RPMI7951 (cell line): ENCODE measurements at regions not wholly inside any gene's neighbourhood (a gene's known extent, or its start where the extent isn't known, plus 50 kb on each side); places are given as distances from the start of the nearest gene placed in this dataset.
"Not testable (repeated sequence)": the region's sequence is repeated elsewhere in the genome, so short reads cannot be mapped to it uniquely, and the experiment has no call there.

ENCODE experiments used
- DNase-seq: peaks from one replicate; pipeline ENCODE4 v3.0.0-alpha.2; 2012; ENCODE audit warnings: low read depth

DNA sequence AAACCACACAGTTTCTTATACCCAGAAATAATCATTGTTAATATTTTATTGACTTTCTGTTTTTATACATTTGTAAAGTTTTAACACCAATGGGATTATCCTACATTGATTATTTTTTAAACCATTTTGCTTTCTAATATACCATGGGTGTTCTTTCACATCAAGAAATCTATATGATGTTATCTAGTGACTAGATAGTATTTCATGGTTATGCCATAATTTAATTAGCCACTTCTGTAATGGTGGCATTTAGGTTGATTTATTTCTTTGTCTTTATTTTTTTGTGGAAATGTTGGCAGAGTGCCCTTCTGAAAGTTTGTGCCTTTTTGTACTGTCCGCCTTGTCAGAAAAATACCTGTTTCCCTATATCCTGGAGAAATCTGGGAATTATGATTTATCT is 193.3 kb downstream of the CEP135 start:
- no peak for DNase-seq

GRCh38 chr4:56139241-56139827 is 190.6 kb downstream of the CEP135 start:
- DNase-seq = no peak

DNA sequence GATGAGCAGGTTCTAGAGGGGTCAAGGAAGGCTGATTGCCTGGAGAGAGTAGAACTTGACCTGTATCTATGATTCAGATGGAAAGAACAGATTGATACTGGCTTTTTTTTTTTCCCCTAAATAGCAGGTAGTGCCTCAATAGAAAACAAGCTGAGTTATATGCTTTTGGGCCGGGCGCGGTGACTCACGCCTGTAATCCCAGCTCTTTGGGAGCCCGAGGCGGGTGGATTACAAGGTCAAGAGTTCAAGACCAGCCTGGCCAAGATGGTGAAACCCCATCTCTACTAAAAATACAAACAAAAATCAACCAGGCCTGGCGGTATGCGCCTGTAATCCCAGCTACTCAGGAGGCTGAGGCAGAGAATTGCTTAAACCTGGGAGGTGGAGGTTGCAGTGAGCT is 186.1 kb downstream of the CEP135 start:
- DNase-seq = not testable (repeated sequence)

DNA sequence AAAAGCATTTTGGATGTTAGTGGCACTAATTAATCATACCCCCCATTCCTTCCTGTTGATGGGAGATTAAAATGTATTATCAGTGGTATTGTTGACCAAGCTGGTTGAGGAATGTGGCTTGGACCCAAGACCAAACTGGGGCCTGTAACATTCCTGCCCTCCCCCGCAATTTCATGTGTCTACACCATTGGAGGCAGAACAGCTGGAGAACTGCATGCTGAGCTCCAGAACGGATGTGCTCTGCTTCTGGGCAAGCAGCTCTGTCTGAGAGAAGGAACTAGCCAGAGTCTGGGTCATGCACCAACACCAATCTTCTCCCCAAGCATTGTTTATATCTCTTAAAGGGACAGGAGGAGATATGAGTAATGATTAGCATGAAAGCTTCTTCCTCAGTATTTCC is 185.5 kb downstream of the CEP135 start:
- DNase-seq = no peak

GRCh38 chr4:56132835-56133234 is 184.1 kb downstream of the CEP135 start:
- no peak for DNase-seq

DNA sequence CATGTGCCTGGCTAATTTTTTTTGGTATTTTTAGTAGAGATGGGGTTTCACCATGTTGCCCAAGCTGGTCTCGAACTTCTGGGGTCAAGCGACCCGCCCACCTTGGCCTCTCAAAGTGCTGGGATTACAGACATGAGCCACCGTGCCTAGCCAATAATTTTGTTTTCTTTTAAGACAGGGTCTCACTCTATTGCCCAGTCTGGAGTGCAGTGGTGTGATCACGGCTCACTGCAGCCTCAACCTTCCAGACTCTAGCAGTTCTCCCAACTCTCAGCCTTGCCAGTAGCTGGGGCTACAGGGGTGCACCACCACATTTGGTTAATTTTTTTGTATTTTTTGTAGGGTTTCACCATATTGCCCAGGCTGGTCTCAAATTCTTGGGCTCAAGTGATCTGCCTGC is 183.4 kb downstream of the CEP135 start:
- DNase-seq = not testable (repeated sequence)

DNA sequence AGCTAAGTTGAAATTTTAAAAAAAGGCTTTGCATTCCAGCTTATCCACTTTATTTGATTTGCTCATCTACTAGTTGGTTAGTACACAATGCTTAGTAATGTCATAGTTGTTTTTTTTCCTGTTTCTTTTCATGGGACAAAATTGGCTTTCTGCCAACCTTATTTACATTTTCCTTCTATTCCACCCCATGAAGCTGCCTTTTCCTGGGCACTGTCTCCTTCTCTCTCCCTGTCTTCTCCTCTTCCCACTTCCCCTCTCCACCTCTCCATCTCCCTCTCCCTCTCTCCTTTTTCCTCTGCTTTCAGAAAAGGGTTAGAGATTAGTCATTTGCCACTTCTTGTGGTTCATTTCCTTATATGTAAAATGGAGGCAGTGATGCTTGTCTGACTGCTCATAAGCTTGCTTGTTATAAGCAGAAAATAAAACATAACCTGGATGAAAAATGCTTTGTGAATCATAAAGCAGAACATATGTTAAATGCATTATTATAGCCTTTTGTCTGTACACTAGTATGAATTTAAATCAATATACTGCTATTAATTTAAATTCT is 181.9 kb downstream of the CEP135 start:
- no peak for DNase-seq

GRCh38 chr4:56129431-56129861 is 180.7 kb downstream of the CEP135 start:
- DNase-seq = no peak

- no peak for DNase-seq
Measured at GRCh38 chr4:56128213-56128612, 179.5 kb downstream of the CEP135 start.

DNA sequence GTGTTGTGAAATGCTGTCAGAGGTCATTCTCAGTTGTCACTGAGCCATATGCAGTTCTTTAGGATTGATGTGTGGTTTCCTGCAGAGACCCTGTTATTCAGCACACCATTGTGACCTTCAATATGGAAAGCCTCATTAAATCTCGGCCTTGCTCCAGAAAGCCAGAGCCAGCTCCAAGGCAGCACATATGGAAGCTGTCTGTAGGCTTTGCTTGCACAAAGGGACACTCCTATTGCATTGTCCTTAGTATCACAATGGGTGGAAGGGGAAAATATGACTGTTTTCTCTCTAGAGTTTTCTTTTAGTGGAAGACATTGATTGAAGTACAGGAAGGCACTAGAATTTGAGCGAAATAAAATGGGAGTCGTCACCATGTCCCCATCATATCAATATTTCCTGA is 179.0 kb downstream of the CEP135 start:
- no peak for DNase-seq

- no peak for DNase-seq
Measured at GRCh38 chr4:56123547-56123946, 174.8 kb downstream of the CEP135 start.

GRCh38 chr4:56123051-56123450 is 174.3 kb downstream of the CEP135 start:
- DNase-seq = no peak

- no peak for DNase-seq
Measured at GRCh38 chr4:56118845-56119244, 170.1 kb downstream of the CEP135 start.

GRCh38 chr4:56118055-56118454 is 169.3 kb downstream of the CEP135 start:
- no peak for DNase-seq

- DNase-seq = no peak
Measured at GRCh38 chr4:56115898-56116297, 167.2 kb downstream of the CEP135 start.

DNA sequence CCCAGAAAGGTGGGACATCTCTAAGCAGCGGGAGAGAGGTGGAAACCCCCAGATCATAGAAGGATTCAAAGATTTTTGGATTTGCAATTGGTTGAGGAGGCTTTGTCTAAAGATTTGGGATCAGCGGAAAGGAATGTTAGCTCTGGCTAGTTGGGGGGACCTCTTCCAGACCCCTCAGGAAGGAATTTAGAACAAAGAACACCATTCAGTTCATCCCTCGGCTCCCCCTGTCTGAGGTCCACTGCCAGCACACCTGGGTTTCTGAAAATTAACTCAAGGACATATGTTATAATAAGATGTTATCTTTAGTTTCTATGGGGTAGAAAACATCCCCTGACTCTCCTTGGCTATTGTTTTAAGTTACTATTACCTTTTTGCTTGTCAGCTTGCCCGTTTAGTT is 163.6 kb downstream of the CEP135 start:
- no peak for DNase-seq

DNA sequence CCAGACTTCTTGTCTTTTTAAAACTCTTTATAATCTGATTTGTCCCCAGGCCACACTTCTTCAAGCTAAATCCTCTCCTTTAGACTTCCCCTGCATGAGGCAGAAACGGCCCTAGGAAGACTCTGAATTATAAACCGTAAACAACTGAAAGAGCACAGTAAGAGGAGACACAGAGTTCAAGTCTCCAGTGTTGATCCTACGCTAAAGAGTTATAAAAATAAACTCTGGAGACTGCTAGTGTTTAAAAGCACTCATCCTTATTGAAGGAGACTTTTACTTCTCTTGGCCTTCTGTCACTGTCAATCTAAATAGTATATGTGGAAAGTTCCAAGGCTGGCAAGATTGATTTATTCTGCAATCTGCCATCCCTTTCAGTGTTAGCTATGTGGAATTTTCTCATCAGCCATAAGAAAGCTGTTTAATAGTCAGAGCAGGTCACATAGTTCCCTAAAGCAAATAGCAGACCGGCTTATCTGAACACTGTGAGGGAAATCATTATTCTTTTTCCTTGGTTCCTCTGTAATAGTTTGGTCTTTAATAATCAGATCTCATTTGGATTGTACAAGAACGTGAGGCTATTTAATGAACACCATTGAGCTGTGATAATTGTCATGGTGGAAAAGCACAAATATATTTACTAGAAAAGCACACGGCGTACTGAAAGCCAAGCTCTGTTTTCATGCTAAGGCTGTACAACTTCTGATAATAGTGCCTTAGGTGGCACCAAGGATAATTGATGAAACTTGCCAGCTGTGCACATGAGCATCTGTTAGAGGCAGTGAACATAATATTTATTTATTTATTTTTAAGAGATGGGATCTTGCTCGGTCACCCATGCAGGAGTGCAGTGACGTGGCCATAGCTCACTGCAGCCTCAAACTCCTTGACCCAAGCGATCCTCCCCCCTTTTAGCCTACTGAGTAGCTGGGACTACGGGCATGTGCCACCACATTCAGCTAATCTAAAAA is 157.7 kb downstream of the CEP135 start:
- DNase-seq = no peak

- DNase-seq = no peak
Measured at GRCh38 chr4:56104188-56104587, 155.4 kb downstream of the CEP135 start.

DNA sequence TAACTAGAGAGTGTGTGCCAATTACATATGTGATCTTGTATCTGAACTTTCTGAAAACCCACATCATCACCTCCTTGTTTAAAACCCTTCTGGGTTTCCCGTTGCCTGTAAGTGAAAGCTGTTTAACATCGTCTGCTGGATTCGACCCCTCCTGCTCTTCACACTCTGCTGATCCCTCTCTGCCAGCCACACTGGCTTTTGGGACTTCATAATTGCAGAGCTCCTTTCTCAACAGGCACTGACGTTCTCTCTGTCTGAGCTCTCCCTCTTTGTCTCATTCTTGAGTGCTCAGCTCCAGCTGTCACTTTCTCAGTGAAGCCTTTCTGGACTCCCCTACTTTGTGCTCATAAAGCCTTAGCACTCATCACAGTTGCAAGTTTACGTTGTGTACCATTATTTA is 153.9 kb downstream of the CEP135 start:
- no peak for DNase-seq

- peak; percentile 47 for DNase-seq
Measured at GRCh38 chr4:56099378-56099786, 150.6 kb downstream of the CEP135 start.

DNA sequence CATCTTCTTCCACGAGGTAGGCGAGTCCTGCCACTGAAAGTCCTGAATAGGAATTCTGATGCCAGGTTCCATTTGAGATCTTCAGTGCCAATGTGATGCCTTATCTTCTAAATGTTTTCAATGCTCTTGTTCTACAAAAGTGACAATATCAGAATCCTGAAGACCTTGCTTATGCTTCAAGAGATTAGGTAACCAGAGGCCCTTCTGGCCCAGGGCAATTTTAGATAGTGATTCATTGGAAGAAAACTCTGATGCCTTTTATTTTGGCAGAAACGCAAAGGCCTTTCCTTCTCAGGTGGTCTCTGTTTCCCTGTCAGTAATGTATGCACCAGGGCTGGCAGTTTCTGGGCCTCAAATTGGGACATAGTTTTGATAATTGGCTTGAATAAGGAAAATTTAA is 144.8 kb downstream of the CEP135 start:
- no peak for DNase-seq

DNA sequence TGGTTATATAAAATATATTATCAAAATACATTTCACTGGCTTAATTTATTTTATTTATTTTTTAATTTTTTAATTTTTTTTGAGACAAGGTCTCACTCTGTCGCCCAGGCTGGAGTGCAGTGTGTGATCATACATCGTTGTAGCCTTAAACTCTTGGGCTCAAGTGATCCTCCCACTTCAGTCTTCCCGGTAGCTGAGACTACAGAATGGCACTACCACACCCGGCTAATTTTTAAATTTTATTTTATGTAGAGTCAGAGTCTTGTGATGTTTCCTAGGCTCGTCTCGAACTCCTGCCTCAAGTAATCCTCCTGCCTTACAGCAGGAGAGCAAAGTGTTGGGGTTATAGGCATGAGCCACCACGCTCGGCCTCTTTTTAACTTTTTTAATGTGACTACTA is 143.8 kb downstream of the CEP135 start:
- DNase-seq = no peak

DNA sequence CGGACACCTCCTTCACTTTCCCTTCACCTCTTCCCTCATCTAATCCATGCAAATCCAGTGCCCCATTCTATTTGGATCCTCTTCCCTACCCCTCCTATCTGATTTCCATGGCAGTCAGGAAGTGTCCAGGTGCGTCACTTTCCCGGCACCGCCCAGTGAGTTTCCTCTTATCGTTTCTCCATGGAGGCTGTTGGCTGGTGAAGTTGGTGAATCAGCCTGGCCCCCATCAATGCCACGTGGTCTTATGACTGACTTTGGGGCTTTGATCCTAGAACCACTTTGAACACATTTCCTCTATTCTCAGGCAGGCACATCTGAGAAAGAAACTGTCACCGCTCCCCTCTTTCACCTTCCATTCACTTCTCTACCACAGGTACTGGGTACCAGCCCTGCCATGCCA is 137.8 kb downstream of the CEP135 start:
- no peak for DNase-seq
